Mesendoderm (in vitro differentiated cells): ENCODE measurements at regions not wholly inside any gene's neighbourhood (a gene's known extent, or its start where the extent isn't known, plus 50 kb on each side); places are given as distances from the start of the nearest gene placed in this dataset.
A peak's percentile ranks its signal among the peaks of the same experiment; 100 is the strongest.

Experiments
- DNase-seq: peaks from one replicate; pipeline ENCODE4 v3.0.0; 2013
- H2AK5ac ChIP-seq: 2 replicates; pipeline ENCODE4 v1.6.1; 2013; ENCODE audit warnings: low read length, inconsistent platforms
- H2BK120ac ChIP-seq: 2 replicates; pipeline ENCODE4 v1.6.1; 2013; ENCODE audit warnings: low read depth, mild to moderate bottlenecking, low read length, moderate library complexity, mixed read lengths
- H2BK15ac ChIP-seq: replicated peaks from 2 replicates; pipeline ENCODE4 v1.6.1; 2013; ENCODE audit warnings: low read depth, mild to moderate bottlenecking, moderate library complexity
- H2BK5ac ChIP-seq: 2 replicates; pipeline ENCODE4 v1.6.1; 2013; ENCODE audit warnings: low read length, inconsistent platforms
- H3K18ac ChIP-seq: 2 replicates; pipeline ENCODE4 v1.6.1; 2013; ENCODE audit warnings: mild to moderate bottlenecking, low read length, mixed read lengths
- H3K23ac ChIP-seq: one replicate; pipeline ENCODE4 v1.6.1; 2013; ENCODE audit warnings: low read length
- H3K27ac ChIP-seq: 2 replicates; pipeline ENCODE4 v1.5.1; 2013; ENCODE audit warnings: low read depth, mild to moderate bottlenecking, inconsistent platforms, low read length, moderate library complexity
- H3K27me3 ChIP-seq: 2 replicates; pipeline ENCODE4 v1.6.1; 2013; ENCODE audit warnings: low read length, control low read depth, mild to moderate bottlenecking, inconsistent platforms; ENCODE audit not compliant: insufficient read depth, poor library complexity
- H3K36me3 ChIP-seq: 2 replicates; pipeline ENCODE4 v1.6.1; 2013; ENCODE audit warnings: low read length, inconsistent platforms; ENCODE audit not compliant: control insufficient read depth, insufficient read depth
- H3K4ac ChIP-seq: one replicate; pipeline ENCODE4 v1.6.1; 2013; ENCODE audit warnings: low read depth, mild to moderate bottlenecking, low read length, moderate library complexity
- H3K4me1 ChIP-seq: 2 replicates; pipeline ENCODE4 v1.6.1; 2013; ENCODE audit warnings: low read depth, low read length, inconsistent platforms; ENCODE audit not compliant: control insufficient read depth
- H3K4me2 ChIP-seq: 2 replicates; pipeline ENCODE4 v1.6.1; 2013; ENCODE audit warnings: low read length
- H3K4me3 ChIP-seq: 2 replicates; pipeline ENCODE4 v1.5.1; 2013; ENCODE audit warnings: mild to moderate bottlenecking, low read length
- H3K56ac ChIP-seq: one replicate; pipeline ENCODE4 v1.6.1; 2013; ENCODE audit warnings: low read length
- H3K79me1 ChIP-seq: 2 replicates; pipeline ENCODE4 v1.6.1; 2013; ENCODE audit warnings: low read length, inconsistent platforms
- H3K79me2 ChIP-seq: 2 replicates; pipeline ENCODE4 v1.6.1; 2013; ENCODE audit warnings: mild to moderate bottlenecking, low read length; ENCODE audit not compliant: control insufficient read depth, insufficient read depth
- H3K9ac ChIP-seq: 2 replicates; pipeline ENCODE4 v1.6.1; 2013; ENCODE audit warnings: low read length, inconsistent platforms
- H4K5ac ChIP-seq: one replicate; pipeline ENCODE4 v1.6.1; 2013; ENCODE audit warnings: low read length
- H4K8ac ChIP-seq: one replicate; pipeline ENCODE4 v1.6.1; 2013; ENCODE audit warnings: low read depth, mild to moderate bottlenecking, control low read depth, low read length, moderate library complexity
- WGBS: extraction: QIAGEN DNeasy Blood & Tissue Kit; methylation state at CpG from one replicate; pipeline ENCODE4 v1.1.7; 2013; ENCODE audit warnings: low lambda C conversion rate, missing lambda C conversion rate; ENCODE audit not compliant: insufficient coverage; ENCODE audit errors: extremely low coverage; 5-methylcytosine and 5-hydroxymethylcytosine counted together

- no peak overlapping the region for H2BK120ac ChIP-seq
- H4K5ac ChIP-seq, result no peak overlapping the region
- H3K4me3 ChIP-seq, result no peak overlapping the region
- H2BK15ac ChIP-seq, result no peak overlapping the region
- H3K36me3 ChIP-seq, result no peaks in the 10 kb centered on the region
- no peak overlapping the region for H3K9ac ChIP-seq
- H2AK5ac ChIP-seq, result no peak overlapping the region
- no peak overlapping the region for H2BK5ac ChIP-seq
- H3K27me3 ChIP-seq, result no peaks in the 10 kb centered on the region
- no peak for DNase-seq
- no peaks in the 10 kb centered on the region for H3K79me2 ChIP-seq
- no peak overlapping the region for H3K4me2 ChIP-seq
- no peaks in the 10 kb centered on the region for H3K4me1 ChIP-seq
- no peak overlapping the region for H3K56ac ChIP-seq
- H3K4ac ChIP-seq, result no peak overlapping the region
- no peaks in the 10 kb centered on the region for H3K79me1 ChIP-seq
- no peak overlapping the region for H3K23ac ChIP-seq
- no CpG with 5 or more reads among the region's 2 CpGs for WGBS
- no peak overlapping the region for H3K27ac ChIP-seq
- no peak overlapping the region for H3K18ac ChIP-seq
- no peak overlapping the region for H4K8ac ChIP-seq
Measured at GRCh38 chr1:79667166-79667565, 660.6 kb upstream of the ADGRL4 start.

- H3K4me1 ChIP-seq, result no peaks in the 10 kb centered on the region
- H3K4ac ChIP-seq, result no peak overlapping the region
- no peak overlapping the region for H3K27ac ChIP-seq
- no peak overlapping the region for H3K9ac ChIP-seq
- no peak overlapping the region for H3K23ac ChIP-seq
- no peak overlapping the region for H3K4me2 ChIP-seq
- H2BK15ac ChIP-seq, result no peak overlapping the region
- no peak overlapping the region for H4K8ac ChIP-seq
- H3K36me3 ChIP-seq, result no peaks in the 10 kb centered on the region
- no peaks in the 10 kb centered on the region for H3K79me1 ChIP-seq
- no CpG with 5 or more reads among the region's 2 CpGs for WGBS
- no peaks in the 10 kb centered on the region for H3K27me3 ChIP-seq
- no peak overlapping the region for H3K56ac ChIP-seq
- H2BK5ac ChIP-seq, result no peak overlapping the region
- H3K4me3 ChIP-seq, result no peak overlapping the region
- no peak overlapping the region for H2AK5ac ChIP-seq
- H3K18ac ChIP-seq, result no peak overlapping the region
- DNase-seq, result peak; percentile 87
- H4K5ac ChIP-seq, result no peak overlapping the region
- H2BK120ac ChIP-seq, result no peak overlapping the region
- no peaks in the 10 kb centered on the region for H3K79me2 ChIP-seq
Measured at GRCh38 chr1:79663916-79664315, 657.4 kb upstream of the ADGRL4 start.

- Histone ChIP-seq H3K4ac (no peak overlapping the region), H2BK5ac (no peak overlapping the region), H3K23ac (no peak overlapping the region), H3K9ac (no peak overlapping the region), H3K4me2 (no peak overlapping the region), H3K18ac (no peak overlapping the region), H3K79me2 (no peaks in the 10 kb centered on the region), H3K36me3 (no peaks in the 10 kb centered on the region), H3K4me3 (no peak overlapping the region), H3K79me1 (no peaks in the 10 kb centered on the region), H2BK120ac (no peak overlapping the region), H4K5ac (no peak overlapping the region), H2AK5ac (no peak overlapping the region), H2BK15ac (no peak overlapping the region), H4K8ac (no peak overlapping the region), H3K27ac (no peak overlapping the region), H3K56ac (no peak overlapping the region), H3K27me3 (no peaks in the 10 kb centered on the region), H3K4me1 (no peaks in the 10 kb centered on the region)
- no CpG with 5 or more reads among the region's 1 CpG for WGBS
- no peak for DNase-seq
Measured at GRCh38 chr1:79662596-79662995, 656.1 kb upstream of the ADGRL4 start.

- Histone ChIP-seq H3K4ac (no peak overlapping the region), H3K18ac (no peak overlapping the region), H3K4me3 (no peak overlapping the region), H3K4me1 (no peaks in the 10 kb centered on the region), H2BK5ac (no peak overlapping the region), H3K23ac (no peak overlapping the region), H3K4me2 (no peak overlapping the region), H2BK120ac (peak overlapping the region; percentile 21), H3K36me3 (no peaks in the 10 kb centered on the region), H3K9ac (no peak overlapping the region), H2BK15ac (no peak overlapping the region), H4K8ac (no peak overlapping the region), H3K56ac (no peak overlapping the region), H3K27ac (no peak overlapping the region), H3K27me3 (no peaks in the 10 kb centered on the region), H2AK5ac (no peak overlapping the region), H3K79me2 (no peaks in the 10 kb centered on the region), H3K79me1 (no peaks in the 10 kb centered on the region), H4K5ac (no peak overlapping the region)
- WGBS, result no CpG with 5 or more reads among the region's 2 CpGs
- no peak for DNase-seq
Measured at GRCh38 chr1:79660129-79660528, 653.6 kb upstream of the ADGRL4 start.

- Histone ChIP-seq H2BK120ac (no peak overlapping the region), H3K23ac (no peak overlapping the region), H3K4ac (no peak overlapping the region), H3K4me1 (no peaks in the 10 kb centered on the region), H3K4me2 (no peak overlapping the region), H3K79me1 (no peaks in the 10 kb centered on the region), H3K36me3 (no peaks in the 10 kb centered on the region), H4K8ac (no peak overlapping the region), H3K27me3 (no peaks in the 10 kb centered on the region), H2BK5ac (no peak overlapping the region), H3K27ac (no peak overlapping the region), H4K5ac (no peak overlapping the region), H2AK5ac (no peak overlapping the region), H3K79me2 (no peaks in the 10 kb centered on the region), H3K18ac (no peak overlapping the region), H2BK15ac (peak overlapping the region; percentile 92), H3K4me3 (no peak overlapping the region), H3K56ac (no peak overlapping the region), H3K9ac (no peak overlapping the region)
- DNase-seq, result peak; percentile 22
- WGBS, result no CpG with 5 or more reads among the region's 2 CpGs
Measured at GRCh38 chr1:79657951-79658658, 651.6 kb upstream of the ADGRL4 start.

- Histone ChIP-seq H3K79me2 (no peaks in the 10 kb centered on the region), H3K4me1 (no peaks in the 10 kb centered on the region), H3K4me3 (no peak overlapping the region), H4K5ac (no peak overlapping the region), H3K9ac (no peak overlapping the region), H2BK120ac (no peak overlapping the region), H3K27me3 (no peaks in the 10 kb centered on the region), H2BK15ac (no peak overlapping the region), H3K18ac (no peak overlapping the region), H3K4me2 (no peak overlapping the region), H3K79me1 (no peaks in the 10 kb centered on the region), H3K4ac (no peak overlapping the region), H3K23ac (no peak overlapping the region), H3K27ac (no peak overlapping the region), H4K8ac (no peak overlapping the region), H3K56ac (no peak overlapping the region), H2AK5ac (no peak overlapping the region), H2BK5ac (no peak overlapping the region), H3K36me3 (no peaks in the 10 kb centered on the region)
- WGBS, result no CpG with 5 or more reads among the region's 2 CpGs
- no peak for DNase-seq
Measured at GRCh38 chr1:79655876-79656275, 649.3 kb upstream of the ADGRL4 start.
